ENCODE measurements at regions not wholly inside any gene's neighbourhood (a gene's known extent, or its start where the extent isn't known, plus 50 kb on each side); places are given as distances from the start of the nearest gene placed in this dataset.

DNA sequence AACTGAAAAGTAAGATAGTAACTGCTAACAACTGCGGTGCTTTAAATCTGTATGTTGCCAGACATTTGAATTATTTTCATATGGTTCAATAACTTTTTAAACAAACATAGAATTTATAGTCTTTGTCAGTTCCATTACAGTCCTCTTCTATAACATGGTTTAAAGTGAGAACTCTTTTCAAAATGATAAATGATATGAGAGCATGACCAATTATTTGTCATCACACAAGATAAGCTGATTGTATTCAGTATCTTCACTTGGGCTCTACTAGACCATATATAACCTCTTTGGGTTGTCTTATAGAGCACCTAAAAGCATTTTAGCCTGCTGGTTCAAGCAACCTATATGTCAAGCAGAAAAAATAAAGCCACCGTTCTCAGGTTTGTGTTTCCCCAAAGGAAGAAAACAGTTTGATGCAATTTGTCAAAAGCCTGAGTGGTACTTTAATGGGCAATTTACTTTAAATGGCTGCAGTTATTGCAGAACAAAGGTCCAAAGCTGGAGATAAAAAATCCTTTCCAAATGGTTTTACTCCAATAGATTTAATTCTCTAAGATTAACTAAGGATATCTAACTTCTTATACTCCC, 298.4 kb downstream of the FSIP2 start:
- TF ChIP-seq ZFX (IDR thresholded peaks at IDR 0.05) = no peak
- TF ChIP-seq, protein P1, sequence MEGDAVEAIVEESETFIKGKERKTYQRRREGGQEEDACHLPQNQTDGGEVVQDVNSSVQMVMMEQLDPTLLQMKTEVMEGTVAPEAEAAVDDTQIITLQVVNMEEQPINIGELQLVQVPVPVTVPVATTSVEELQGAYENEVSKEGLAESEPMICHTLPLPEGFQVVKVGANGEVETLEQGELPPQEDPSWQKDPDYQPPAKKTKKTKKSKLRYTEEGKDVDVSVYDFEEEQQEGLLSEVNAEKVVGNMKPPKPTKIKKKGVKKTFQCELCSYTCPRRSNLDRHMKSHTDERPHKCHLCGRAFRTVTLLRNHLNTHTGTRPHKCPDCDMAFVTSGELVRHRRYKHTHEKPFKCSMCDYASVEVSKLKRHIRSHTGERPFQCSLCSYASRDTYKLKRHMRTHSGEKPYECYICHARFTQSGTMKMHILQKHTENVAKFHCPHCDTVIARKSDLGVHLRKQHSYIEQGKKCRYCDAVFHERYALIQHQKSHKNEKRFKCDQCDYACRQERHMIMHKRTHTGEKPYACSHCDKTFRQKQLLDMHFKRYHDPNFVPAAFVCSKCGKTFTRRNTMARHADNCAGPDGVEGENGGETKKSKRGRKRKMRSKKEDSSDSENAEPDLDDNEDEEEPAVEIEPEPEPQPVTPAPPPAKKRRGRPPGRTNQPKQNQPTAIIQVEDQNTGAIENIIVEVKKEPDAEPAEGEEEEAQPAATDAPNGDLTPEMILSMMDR (conservative IDR thresholded peaks at IDR 0.05) = no peak
